Heart right ventricle (tissue), 16 donors: ENCODE measurements at regions not wholly inside any gene's neighbourhood (a gene's known extent, or its start where the extent isn't known, plus 50 kb on each side); places are given as distances from the start of the nearest gene placed in this dataset.

ENCODE experiments used
- ATAC-seq, 8 donors: fragments of 200-7000 bp; cut with Tn5 transposase; one replicate each; pipeline ENCODE4 v1.9.1; 2020; ENCODE audit warnings: mild to moderate bottlenecking in 8 of 8, moderate library complexity in 8 of 8, moderate number of reproducible peaks in 1 of 8
- DNase-seq, 2 donors: peaks; one replicate each; pipeline ENCODE4 v3.0.0-alpha.2; 2020
- H3K27ac ChIP-seq, 10 donors: fragments of 200-600 bp; sonication (generic) in 2 of 10; one replicate each; pipeline versions ENCODE4 v1.5.0 to v1.8.0; 2020 to 2022; ENCODE audit warnings: mild to moderate bottlenecking in 3 of 10
- H3K27me3 ChIP-seq, 7 donors: fragments of 200-600 bp; one replicate each; pipeline ENCODE4 v1.8.0; 2021 to 2022; ENCODE audit warnings: mild to moderate bottlenecking in 2 of 7
- H3K36me3 ChIP-seq, 9 donors: fragments of 200-600 bp; sonication (generic) in 1 of 9; one replicate each; pipeline versions ENCODE4 v1.5.0 to v1.8.0; 2020 to 2022; ENCODE audit warnings: mild to moderate bottlenecking in 2 of 9
- H3K4me1 ChIP-seq, 9 donors: fragments of 200-600 bp; sonication (generic) in 1 of 9; one replicate each; pipeline versions ENCODE4 v1.5.0 to v1.8.0; 2020 to 2022; ENCODE audit warnings: mild to moderate bottlenecking in 4 of 9
- H3K4me3 ChIP-seq, 10 donors: fragments of 200-600 bp; sonication (generic) in 2 of 10; one replicate each; pipeline versions ENCODE4 v1.5.0 to v1.8.0; 2020 to 2022; ENCODE audit warnings: mild to moderate bottlenecking in 7 of 10, moderate library complexity in 2 of 10
- H3K9me3 ChIP-seq, 11 donors: fragments of 200-600 bp in 10 of 11; sonication (generic) in 2 of 11; one replicate each; pipeline versions ENCODE4 v1.5.0 to v1.8.0; 2013 to 2022; ENCODE audit warnings: mild to moderate bottlenecking in 2 of 11, control low read depth in 1 of 11, moderate library complexity in 1 of 11
- CTCF ChIP-seq, 9 donors: fragments of 200-600 bp; sonication (generic) in 2 of 9; IDR thresholded peaks; one replicate each; pipeline versions ENCODE4 v1.5.0 to v1.8.0; 2021 to 2022; ENCODE audit warnings: antibody characterized with exemption in 9 of 9, mild to moderate bottlenecking in 5 of 9, moderate library complexity in 1 of 9
- WGBS, 2 donors: extraction: QIAGEN DNeasy Blood & Tissue Kit; methylation state at CpG; one replicate each; pipeline ENCODE4 v1.1.7; 2013; ENCODE audit warnings: inconsistent platforms in 1 of 2; 5-methylcytosine and 5-hydroxymethylcytosine counted together
- intact Hi-C, 10 donors: fragments of 100-400 bp; cut with DNase I; formaldehyde crosslinking; loops; one replicate each; pipeline versions ENCODE4 v1.11.1 to v1.14.2; 2022
- donor health status: Arrhythmogenic right ventricular cardiomyopathy.
- donor health status: ischemic (EF 13 %, LVEDD 7.1; RV severe dilation, severe dysfunction).
- donor health status: healthy with polysubstance abuse.
- donor health status: DM: no; HTN: yes; CAD: no.
- donor health status: DM: no; HTN: no; CAD: no.
- donor health status: ischemic (EF 25% LVEDD 6.9; RV normal size, moderate dysfunction).
- donor health status: ischemic (EF 25% LVEDD 5.7; RV mildly dilated, moderate dysfunction).
- donor health status: healthy.
- donor health status: DM: yes; HTN: yes; CAD: no.
- donor health status: Ischemic cardiomyopathy.
- donor health status: ischemic (EF 35%, LVEDD 5.7; RV mildly dilated, moderate dysfunction).
- donor health status: nonischemic (EF 11% LVEDD 7.7; RV severe dilation, severe dysfunction).
- donor health status: DM: yes; HTN: yes; CAD: no.
- donor health status: PGD.
- donor health status: ischemic (EF 29% LVEDD 5.4; RV normal size, mild dysfunction).
- donor health status: nonischemic (EF 23%, LVEDD 6.1; RV moderate dilation, normal function).

- Histone ChIP-seq H3K27ac (no peak overlapping the region), H3K27me3 (no peaks in the 10 kb centered on the region), H3K36me3 (no peaks in the 10 kb centered on the region), H3K4me1 (no peaks in the 10 kb centered on the region), H3K9me3 (peaks cover 0 to 61% (median 3%) of the 10 kb centered on the region in 11 donors), H3K4me3 (no peak overlapping the region)
- no peak for TF ChIP-seq CTCF (IDR thresholded peaks at IDR 0.05)
- DNase-seq (no peak), ATAC-seq (no peak)
- WGBS, 2 donors, result 82 to 87% methylated on average over 2 of the region's 2 CpGs
- intact Hi-C loops, result no loop called here
Observed at GRCh38 chr5:29587832-29588231, 1605.7 kb upstream of the CDH6 start.

- Histone ChIP-seq H3K27me3 (no peaks in the 10 kb centered on the region), H3K27ac (no peak overlapping the region), H3K36me3 (no peaks in the 10 kb centered on the region), H3K4me1 (no peaks in the 10 kb centered on the region), H3K9me3 (peaks cover 0 to 8% (median 0%) of the 10 kb centered on the region in 11 donors), H3K4me3 (no peak overlapping the region)
- 6 to 25% methylated on average over 2 of the region's 2 CpGs for WGBS, 2 donors
- intact Hi-C loops, result no loop called here
- ATAC-seq (no peak), DNase-seq (no peak)
- no peak for TF ChIP-seq CTCF (IDR thresholded peaks at IDR 0.05)
Observed at GRCh38 chr5:29568028-29568427, 1625.5 kb upstream of the CDH6 start.

GRCh38 chr5:29561564-29561963 is 1631.9 kb upstream of the CDH6 start:
- Histone ChIP-seq H3K36me3 (no peaks in the 10 kb centered on the region), H3K27ac (no peak overlapping the region), H3K4me3 (no peak overlapping the region), H3K4me1 (no peaks in the 10 kb centered on the region), H3K9me3 (peaks cover 0 to 14% (median 0%) of the 10 kb centered on the region in 11 donors), H3K27me3 (no peaks in the 10 kb centered on the region)
- WGBS, 2 donors, result 75 to 78% methylated on average over 4 of the region's 4 CpGs
- ATAC-seq, result no peak
- no peak for DNase-seq
- no peak for TF ChIP-seq CTCF (IDR thresholded peaks at IDR 0.05)
- intact Hi-C loops, result no loop called here

GRCh38 chr5:29550523-29550922 is 1643.0 kb upstream of the CDH6 start:
- no peak overlapping the region for H3K4me3 ChIP-seq
- no peaks in the 10 kb centered on the region for H3K36me3 ChIP-seq
- intact Hi-C loops, result no loop called here
- ATAC-seq, result no peak
- WGBS, 2 donors, result 16 to 19% methylated on average over 2 of the region's 2 CpGs
- no peaks in the 10 kb centered on the region for H3K4me1 ChIP-seq
- H3K9me3 ChIP-seq, result peaks cover 0 to 33% (median 7%) of the 10 kb centered on the region in 11 donors
- DNase-seq, result no peak
- H3K27me3 ChIP-seq, result no peaks in the 10 kb centered on the region
- TF ChIP-seq CTCF (IDR thresholded peaks at IDR 0.05), result no peak
- no peak overlapping the region for H3K27ac ChIP-seq
